ENCODE measurements at regions not wholly inside any gene's neighbourhood (a gene's known extent, or its start where the extent isn't known, plus 50 kb on each side); places are given as distances from the start of the nearest gene placed in this dataset.
A peak's percentile ranks its signal among the peaks of the same experiment; 100 is the strongest.

- Histone ChIP-seq H3K27ac (peak overlapping the region; percentile 98), H3K4me3 (no peak overlapping the region), H3K9ac (ENCODE audit: insufficient read length) (no peak overlapping the region), H3K36me3 (ENCODE audit: insufficient read depth, low read length) (no peaks in the 10 kb centered on the region), H3K9me3 (ENCODE audit: low read depth, low read length) (no peaks in the 10 kb centered on the region)
- DNase-seq (ENCODE audit: low read depth, low spot score) = no peak
- TF ChIP-seq FOXP2 (optimal IDR thresholded peaks at IDR 0.05; ENCODE audit: control extremely low read depth, extremely low read length, insufficient read depth) = no peak
Measured at GRCh38 chr9:135332979-135333748, 146.4 kb upstream of the PPP1R26 start.

DNA sequence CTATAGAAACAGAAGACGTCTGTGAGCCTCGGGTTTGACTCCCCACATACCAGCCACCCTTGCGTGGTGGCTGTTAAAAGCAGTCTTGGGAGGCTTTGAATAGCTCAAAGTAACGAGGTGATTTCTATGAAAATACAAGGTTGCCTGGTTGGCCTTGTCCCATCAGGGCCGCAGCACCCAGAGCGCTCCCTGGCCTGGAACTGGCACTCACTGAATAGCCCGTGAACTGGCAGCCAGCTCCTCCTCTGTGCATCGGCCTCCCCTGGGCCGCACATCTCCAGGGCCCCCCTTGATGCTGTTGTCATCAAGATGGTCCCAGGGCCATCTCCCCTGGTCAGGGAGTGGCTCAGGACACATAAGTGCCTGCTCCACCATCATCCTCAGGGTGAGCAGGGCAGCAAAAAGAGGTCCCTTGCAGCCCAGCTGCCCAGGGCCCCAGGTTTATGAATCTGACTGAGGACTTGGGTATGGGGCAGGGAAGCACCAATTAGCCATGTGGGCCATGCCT, 144.6 kb upstream of the PPP1R26 start:
- H3K27ac ChIP-seq = no peak overlapping the region
- DNase-seq (ENCODE audit: low read depth, low spot score) = no peak
- no peaks in the 10 kb centered on the region for H3K9me3 ChIP-seq (ENCODE audit: low read depth, low read length)
- TF ChIP-seq POLR2AphosphoS5 (IDR thresholded peaks at IDR 0.05; ENCODE audit: borderline replicate concordance, low read depth, low read length) (no peak), EZH2 (IDR thresholded peaks at IDR 0.05) (no peak), FOXP2 (optimal IDR thresholded peaks at IDR 0.05; ENCODE audit: control extremely low read depth, extremely low read length, insufficient read depth) (no peak)
- no peak overlapping the region for H3K4me3 ChIP-seq
- no peaks in the 10 kb centered on the region for H3K36me3 ChIP-seq (ENCODE audit: insufficient read depth, low read length)
- no peak overlapping the region for H3K9ac ChIP-seq (ENCODE audit: insufficient read length)

DNA sequence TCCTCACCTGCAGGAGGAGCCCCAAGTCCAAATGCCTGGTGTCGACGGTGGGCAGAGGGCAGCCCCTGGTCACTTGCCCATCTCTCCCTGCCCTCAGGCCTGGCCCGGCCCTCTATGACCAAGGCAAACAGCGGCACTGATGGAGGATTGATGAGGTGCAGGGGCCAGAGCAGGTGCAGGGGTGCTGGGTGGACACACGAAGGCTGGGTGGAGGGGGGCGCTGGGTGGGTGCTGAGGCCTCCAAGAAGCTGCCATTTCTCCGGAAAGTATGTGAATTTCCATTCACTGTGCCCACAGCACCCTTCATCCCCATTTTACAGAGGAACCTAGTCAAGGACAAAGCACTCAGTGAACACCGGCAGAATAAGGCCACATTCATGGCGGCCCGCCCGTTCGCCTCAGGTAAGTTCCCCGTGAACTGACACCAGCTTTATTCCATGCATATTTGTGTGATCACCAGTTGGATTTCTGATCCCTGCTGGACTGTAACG, 143.8 kb upstream of the PPP1R26 start:
- Histone ChIP-seq H3K4me3 (no peak overlapping the region), H3K9me3 (ENCODE audit: low read depth, low read length) (no peaks in the 10 kb centered on the region), H3K36me3 (ENCODE audit: insufficient read depth, low read length) (no peaks in the 10 kb centered on the region), H3K9ac (ENCODE audit: insufficient read length) (no peak overlapping the region), H3K27ac (no peak overlapping the region)
- no peak for DNase-seq (ENCODE audit: low read depth, low spot score)
- TF ChIP-seq FOXP2 (optimal IDR thresholded peaks at IDR 0.05; ENCODE audit: control extremely low read depth, extremely low read length, insufficient read depth) (no peak), POLR2AphosphoS5 (IDR thresholded peaks at IDR 0.05; ENCODE audit: borderline replicate concordance, low read depth, low read length) (no peak), EZH2 (IDR thresholded peaks at IDR 0.05) (no peak)

GRCh38 chr9:135336722-135337527, 142.7 kb upstream of the PPP1R26 start:
- no peaks in the 10 kb centered on the region for H3K9me3 ChIP-seq (ENCODE audit: low read depth, low read length)
- peak overlapping the region; percentile 63; the same call in 1 of the 2 replicates for H3K27ac ChIP-seq
- TF ChIP-seq EZH2 (IDR thresholded peaks at IDR 0.05) (no peak), FOXP2 (optimal IDR thresholded peaks at IDR 0.05; ENCODE audit: control extremely low read depth, extremely low read length, insufficient read depth) (no peak), POLR2AphosphoS5 (IDR thresholded peaks at IDR 0.05; ENCODE audit: borderline replicate concordance, low read depth, low read length) (no peak)
- H3K9ac ChIP-seq (ENCODE audit: insufficient read length) = no peak overlapping the region
- no peaks in the 10 kb centered on the region for H3K36me3 ChIP-seq (ENCODE audit: insufficient read depth, low read length)
- no peak for DNase-seq (ENCODE audit: low read depth, low spot score)
- no peak overlapping the region for H3K4me3 ChIP-seq

DNA sequence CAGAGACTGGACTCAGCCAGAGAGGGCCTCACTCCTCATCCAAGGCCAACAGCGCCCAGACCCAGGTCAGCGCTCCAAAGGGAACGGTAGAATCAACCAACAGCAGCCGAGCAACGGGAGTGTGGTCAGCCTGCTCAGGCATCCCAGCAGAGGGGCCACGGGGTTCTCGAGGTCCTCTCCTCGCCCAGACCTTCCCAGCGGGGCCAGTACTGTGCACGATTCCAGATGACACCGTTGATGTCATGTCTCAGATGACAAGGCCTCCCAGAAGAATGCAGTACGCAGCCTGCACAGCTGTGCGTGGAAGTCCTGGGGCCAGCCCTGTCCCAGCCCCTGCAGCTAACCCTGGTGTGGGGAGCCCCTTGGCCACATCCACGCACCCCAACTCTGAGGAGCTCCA, 141.0 kb upstream of the PPP1R26 start:
- H3K9ac ChIP-seq (ENCODE audit: insufficient read length) = no peak overlapping the region
- no peak for DNase-seq (ENCODE audit: low read depth, low spot score)
- H3K4me3 ChIP-seq = no peak overlapping the region
- TF ChIP-seq FOXP2 (optimal IDR thresholded peaks at IDR 0.05; ENCODE audit: control extremely low read depth, extremely low read length, insufficient read depth) (no peak), EZH2 (IDR thresholded peaks at IDR 0.05) (no peak), POLR2AphosphoS5 (IDR thresholded peaks at IDR 0.05; ENCODE audit: borderline replicate concordance, low read depth, low read length) (no peak)
- no peak overlapping the region for H3K27ac ChIP-seq
- no peaks in the 10 kb centered on the region for H3K9me3 ChIP-seq (ENCODE audit: low read depth, low read length)
- H3K36me3 ChIP-seq (ENCODE audit: insufficient read depth, low read length) = no peaks in the 10 kb centered on the region

- peak overlapping the region; percentile 90 for H3K27ac ChIP-seq
- peak overlapping the region; percentile 27 for H3K9ac ChIP-seq (ENCODE audit: insufficient read length)
Measured at GRCh38 chr9:135339378-135339973, 140.1 kb upstream of the PPP1R26 start.

DNA sequence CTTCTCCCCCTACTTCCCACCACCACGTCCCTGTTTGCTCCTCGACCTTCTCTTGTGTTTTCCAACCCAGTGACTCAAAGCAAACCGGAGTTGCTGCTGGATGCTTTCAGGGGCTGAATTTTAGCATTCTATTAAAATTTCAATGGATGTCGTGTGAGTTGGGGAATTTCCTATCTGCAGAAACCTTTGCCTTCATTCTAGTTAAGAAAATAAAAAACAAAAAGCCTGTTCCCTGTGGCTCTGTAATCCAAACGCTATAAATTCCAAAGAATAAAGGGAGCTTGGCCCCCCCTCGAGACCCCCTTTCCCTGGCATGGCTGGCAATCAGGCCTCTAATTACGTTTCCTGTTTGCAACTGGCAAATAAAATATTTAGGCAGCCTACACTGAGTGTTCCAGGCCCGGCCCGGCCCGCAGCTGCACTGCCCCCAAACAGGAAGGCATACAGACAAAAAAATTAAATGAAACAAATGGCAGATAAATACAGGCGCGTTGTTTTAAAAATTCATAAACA, 139.4 kb upstream of the PPP1R26 start:
- no peak for DNase-seq (ENCODE audit: low read depth, low spot score)
- H3K9me3 ChIP-seq (ENCODE audit: low read depth, low read length) = no peaks in the 10 kb centered on the region
- H3K4me3 ChIP-seq = peak overlapping the region; percentile 53
- H3K9ac ChIP-seq (ENCODE audit: insufficient read length) = peak overlapping the region; percentile 27
- no peaks in the 10 kb centered on the region for H3K36me3 ChIP-seq (ENCODE audit: insufficient read depth, low read length)
- no peak for TF ChIP-seq EZH2 (IDR thresholded peaks at IDR 0.05)
- TF ChIP-seq FOXP2 (optimal IDR thresholded peaks at IDR 0.05; ENCODE audit: control extremely low read depth, extremely low read length, insufficient read depth) = peak; percentile 60
- H3K27ac ChIP-seq = peak overlapping the region; percentile 90

More at GRCh38 chr9:135339378-135339973, 140.1 kb upstream of the PPP1R26 start:
- no peaks in the 10 kb centered on the region for H3K9me3 ChIP-seq (ENCODE audit: low read depth, low read length)
- H3K36me3 ChIP-seq (ENCODE audit: insufficient read depth, low read length) = no peaks in the 10 kb centered on the region
- TF ChIP-seq FOXP2 (optimal IDR thresholded peaks at IDR 0.05; ENCODE audit: control extremely low read depth, extremely low read length, insufficient read depth) (no peak), POLR2AphosphoS5 (IDR thresholded peaks at IDR 0.05; ENCODE audit: borderline replicate concordance, low read depth, low read length) (no peak), EZH2 (IDR thresholded peaks at IDR 0.05) (no peak)
- H3K4me3 ChIP-seq = peak overlapping the region; percentile 53; the same call in 1 of the 2 replicates
- no peak for DNase-seq (ENCODE audit: low read depth, low spot score)

All from SK-N-MC (cell line).